ENCODE measurements at regions not wholly inside any gene's neighbourhood (a gene's known extent, or its start where the extent isn't known, plus 50 kb on each side); places are given as distances from the start of the nearest gene placed in this dataset.

- TF ChIP-seq, protein P1, sequence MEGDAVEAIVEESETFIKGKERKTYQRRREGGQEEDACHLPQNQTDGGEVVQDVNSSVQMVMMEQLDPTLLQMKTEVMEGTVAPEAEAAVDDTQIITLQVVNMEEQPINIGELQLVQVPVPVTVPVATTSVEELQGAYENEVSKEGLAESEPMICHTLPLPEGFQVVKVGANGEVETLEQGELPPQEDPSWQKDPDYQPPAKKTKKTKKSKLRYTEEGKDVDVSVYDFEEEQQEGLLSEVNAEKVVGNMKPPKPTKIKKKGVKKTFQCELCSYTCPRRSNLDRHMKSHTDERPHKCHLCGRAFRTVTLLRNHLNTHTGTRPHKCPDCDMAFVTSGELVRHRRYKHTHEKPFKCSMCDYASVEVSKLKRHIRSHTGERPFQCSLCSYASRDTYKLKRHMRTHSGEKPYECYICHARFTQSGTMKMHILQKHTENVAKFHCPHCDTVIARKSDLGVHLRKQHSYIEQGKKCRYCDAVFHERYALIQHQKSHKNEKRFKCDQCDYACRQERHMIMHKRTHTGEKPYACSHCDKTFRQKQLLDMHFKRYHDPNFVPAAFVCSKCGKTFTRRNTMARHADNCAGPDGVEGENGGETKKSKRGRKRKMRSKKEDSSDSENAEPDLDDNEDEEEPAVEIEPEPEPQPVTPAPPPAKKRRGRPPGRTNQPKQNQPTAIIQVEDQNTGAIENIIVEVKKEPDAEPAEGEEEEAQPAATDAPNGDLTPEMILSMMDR (conservative IDR thresholded peaks at IDR 0.05; ENCODE audit: low read depth, low read length), result no peak
- TF ChIP-seq EZH2 (IDR thresholded peaks at IDR 0.05; ENCODE audit: low read length, unreplicated experiment) (no peak), EZH2phosphoT487 (IDR thresholded peaks at IDR 0.05; ENCODE audit: borderline replicate concordance, low read length) (no peak)
Observed at GRCh38 chr1:55474168-55474786, 259.1 kb upstream of the USP24 start.
